HG03442 (cell line): ENCODE measurements at regions not wholly inside any gene's neighbourhood (a gene's known extent, or its start where the extent isn't known, plus 50 kb on each side); places are given as distances from the start of the nearest gene placed in this dataset.

Experiments
- ATAC-seq: cut with Tn5 transposase; IDR thresholded peaks from one replicate; pipeline ENCODE4 v1.9.1; 2021; ENCODE audit warnings: mild to moderate bottlenecking, moderate library complexity; ENCODE audit not compliant: unreplicated experiment

GRCh38 chr12:85352016-85352415 lies 72.0 kb downstream of the ALX1 start:
- ATAC-seq: no peak

GRCh38 chr12:85356596-85357385 lies 76.8 kb downstream of the ALX1 start:
- no peak for ATAC-seq

GRCh38 chr12:85357609-85358008 lies 77.6 kb downstream of the ALX1 start:
- no peak for ATAC-seq

GRCh38 chr12:85358715-85359114 lies 78.7 kb downstream of the ALX1 start:
- no peak for ATAC-seq

GRCh38 chr12:85363382-85364190 lies 83.6 kb downstream of the ALX1 start:
- no peak for ATAC-seq

- no peak for ATAC-seq
These were observed 87.9 kb downstream of the ALX1 start for GRCh38 chr12:85367936-85368335.

- no peak for ATAC-seq
These were observed 89.5 kb downstream of the ALX1 start for GRCh38 chr12:85369365-85370154.

- ATAC-seq: no peak
These were observed 93.0 kb downstream of the ALX1 start for GRCh38 chr12:85373045-85373444.

GRCh38 chr12:85374981-85375380 lies 95.0 kb downstream of the ALX1 start:
- ATAC-seq: no peak

- ATAC-seq: no peak
These were observed 105.4 kb downstream of the ALX1 start for GRCh38 chr12:85385406-85385805.

GRCh38 chr12:85390266-85390665 lies 110.2 kb downstream of the ALX1 start:
- no peak for ATAC-seq

- no peak for ATAC-seq
These were observed 112.5 kb downstream of the ALX1 start for GRCh38 chr12:85392508-85392907.

GRCh38 chr12:85393606-85394005 lies 113.6 kb downstream of the ALX1 start:
- ATAC-seq: no peak

GRCh38 chr12:85394065-85394464 lies 114.0 kb downstream of the ALX1 start:
- ATAC-seq: no peak

GRCh38 chr12:85394809-85395208 lies 114.8 kb downstream of the ALX1 start:
- ATAC-seq: no peak

GRCh38 chr12:85405262-85405661 lies 125.2 kb downstream of the ALX1 start:
- no peak for ATAC-seq

GRCh38 chr12:85405781-85406522 lies 125.9 kb downstream of the ALX1 start:
- no peak for ATAC-seq

GRCh38 chr12:85413266-85413665 lies 133.2 kb downstream of the ALX1 start:
- ATAC-seq: no peak

GRCh38 chr12:85422762-85423161 lies 142.7 kb downstream of the ALX1 start:
- ATAC-seq: no peak

- ATAC-seq: peak; percentile 35
These were observed 143.9 kb downstream of the ALX1 start for GRCh38 chr12:85423947-85424346.
